SU-DHL-6 (cell line): ENCODE measurements at regions not wholly inside any gene's neighbourhood (a gene's known extent, or its start where the extent isn't known, plus 50 kb on each side); places are given as distances from the start of the nearest gene placed in this dataset.

Experiments
- EZH2phosphoT487 ChIP-seq: fragments of 200-600 bp; sonication (generic), shearing (Covaris generic); conservative IDR thresholded peaks from 2 replicates; pipeline ENCODE4 v1.6.1; 2018; ENCODE audit warnings: mild to moderate bottlenecking, antibody characterized with exemption, low read length, moderate library complexity, mixed read lengths
- TF ChIP-seq, protein P1 (sequence below): fragments of 200-600 bp; sonication (generic); IDR thresholded peaks from one replicate; pipeline ENCODE4 v1.5.1; 2017; ENCODE audit warnings: antibody characterized with exemption, mild to moderate bottlenecking, low read length, moderate library complexity; ENCODE audit not compliant: insufficient read depth, poor library complexity, severe bottlenecking

DNA sequence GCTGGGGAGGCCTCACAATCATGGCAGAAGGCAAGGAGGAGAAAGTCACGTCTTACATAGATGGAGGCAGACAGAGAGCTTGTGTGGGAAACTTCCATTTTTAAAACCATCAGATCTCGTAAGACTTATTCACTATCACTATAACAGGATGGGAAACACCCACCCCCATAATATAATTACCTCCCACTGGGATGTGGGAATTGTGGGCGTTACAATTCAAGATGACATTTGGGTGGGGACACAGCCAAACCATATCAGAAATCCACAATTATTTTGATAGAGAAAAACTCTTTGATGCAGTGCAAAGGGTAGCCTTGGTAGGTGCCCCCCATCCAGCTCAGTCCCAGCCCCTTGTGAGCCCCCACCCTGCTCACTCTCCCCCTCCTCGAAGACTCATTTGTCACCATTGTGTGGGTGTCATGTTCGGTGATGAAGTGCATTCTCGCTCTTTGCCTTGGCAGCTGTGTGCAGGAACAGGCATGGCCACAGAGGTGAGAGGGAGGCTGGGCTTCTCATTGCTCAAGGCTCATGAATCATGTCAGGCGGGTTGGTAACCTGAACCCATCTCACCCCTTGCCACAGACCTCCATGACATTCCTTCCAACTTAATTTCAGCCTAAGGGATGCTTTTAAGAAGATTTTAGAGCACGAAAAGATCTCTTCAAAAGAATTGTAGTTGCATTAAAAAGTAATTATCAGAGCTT lies 75.9 kb downstream of the BUB3 start:
- TF ChIP-seq, protein P1, sequence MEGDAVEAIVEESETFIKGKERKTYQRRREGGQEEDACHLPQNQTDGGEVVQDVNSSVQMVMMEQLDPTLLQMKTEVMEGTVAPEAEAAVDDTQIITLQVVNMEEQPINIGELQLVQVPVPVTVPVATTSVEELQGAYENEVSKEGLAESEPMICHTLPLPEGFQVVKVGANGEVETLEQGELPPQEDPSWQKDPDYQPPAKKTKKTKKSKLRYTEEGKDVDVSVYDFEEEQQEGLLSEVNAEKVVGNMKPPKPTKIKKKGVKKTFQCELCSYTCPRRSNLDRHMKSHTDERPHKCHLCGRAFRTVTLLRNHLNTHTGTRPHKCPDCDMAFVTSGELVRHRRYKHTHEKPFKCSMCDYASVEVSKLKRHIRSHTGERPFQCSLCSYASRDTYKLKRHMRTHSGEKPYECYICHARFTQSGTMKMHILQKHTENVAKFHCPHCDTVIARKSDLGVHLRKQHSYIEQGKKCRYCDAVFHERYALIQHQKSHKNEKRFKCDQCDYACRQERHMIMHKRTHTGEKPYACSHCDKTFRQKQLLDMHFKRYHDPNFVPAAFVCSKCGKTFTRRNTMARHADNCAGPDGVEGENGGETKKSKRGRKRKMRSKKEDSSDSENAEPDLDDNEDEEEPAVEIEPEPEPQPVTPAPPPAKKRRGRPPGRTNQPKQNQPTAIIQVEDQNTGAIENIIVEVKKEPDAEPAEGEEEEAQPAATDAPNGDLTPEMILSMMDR, result no peak
- TF ChIP-seq EZH2phosphoT487, result no peak
